Neuron (in vitro differentiated cells): ENCODE measurements at regions not wholly inside any gene's neighbourhood (a gene's known extent, or its start where the extent isn't known, plus 50 kb on each side); places are given as distances from the start of the nearest gene placed in this dataset.

Experiments
- H2AFZ ChIP-seq: one replicate; pipeline ENCODE4 v1.6.1; 2013; ENCODE audit warnings: low read depth, mild to moderate bottlenecking, inconsistent platforms, low read length, moderate library complexity
- H3K27me3 ChIP-seq: one replicate; pipeline ENCODE4 v1.6.1; 2013; ENCODE audit warnings: low read length; ENCODE audit not compliant: insufficient read depth
- H3K36me3 ChIP-seq: one replicate; pipeline ENCODE4 v1.6.1; 2013; ENCODE audit warnings: low read length; ENCODE audit not compliant: insufficient read depth
- H3K4me1 ChIP-seq: one replicate; pipeline ENCODE4 v1.6.1; 2013; ENCODE audit warnings: low read length; ENCODE audit not compliant: insufficient read depth
- H3K4me3 ChIP-seq: 2 replicates; pipeline ENCODE4 v1.5.1; 2013; ENCODE audit warnings: mild to moderate bottlenecking, low read length, moderate library complexity
- H3K9me3 ChIP-seq: one replicate; pipeline ENCODE4 v1.6.1; 2013; ENCODE audit warnings: low read length

- no peaks in the 10 kb centered on the region for H3K36me3 ChIP-seq
- no peak overlapping the region for H3K4me3 ChIP-seq
- no peaks in the 10 kb centered on the region for H3K27me3 ChIP-seq
- no peaks in the 10 kb centered on the region for H3K4me1 ChIP-seq
- no peaks in the 10 kb centered on the region for H3K9me3 ChIP-seq
- H2AFZ ChIP-seq = no peak overlapping the region
Measured at GRCh38 chr6:115393821-115394220, 666.9 kb downstream of the FRK start.

- no peaks in the 10 kb centered on the region for H3K36me3 ChIP-seq
- H3K4me3 ChIP-seq = no peak overlapping the region
- no peaks in the 10 kb centered on the region for H3K4me1 ChIP-seq
- H3K27me3 ChIP-seq = no peaks in the 10 kb centered on the region
- H2AFZ ChIP-seq = no peak overlapping the region
- no peaks in the 10 kb centered on the region for H3K9me3 ChIP-seq
Measured at GRCh38 chr6:115370202-115370601, 690.5 kb downstream of the FRK start.

GRCh38 chr6:115365783-115366182, 694.9 kb downstream of the FRK start:
- no peaks in the 10 kb centered on the region for H3K4me1 ChIP-seq
- H3K36me3 ChIP-seq = no peaks in the 10 kb centered on the region
- H3K9me3 ChIP-seq = no peaks in the 10 kb centered on the region
- H3K27me3 ChIP-seq = no peaks in the 10 kb centered on the region
- no peak overlapping the region for H3K4me3 ChIP-seq
- no peak overlapping the region for H2AFZ ChIP-seq

GRCh38 chr6:115363379-115363778, 697.3 kb downstream of the FRK start:
- H3K36me3 ChIP-seq = no peaks in the 10 kb centered on the region
- no peak overlapping the region for H2AFZ ChIP-seq
- H3K4me3 ChIP-seq = no peak overlapping the region
- no peaks in the 10 kb centered on the region for H3K4me1 ChIP-seq
- no peaks in the 10 kb centered on the region for H3K27me3 ChIP-seq
- H3K9me3 ChIP-seq = no peaks in the 10 kb centered on the region

GRCh38 chr6:115362234-115362633, 698.5 kb downstream of the FRK start:
- Histone ChIP-seq H3K4me1 (no peaks in the 10 kb centered on the region), H3K36me3 (no peaks in the 10 kb centered on the region), H3K9me3 (no peaks in the 10 kb centered on the region), H3K27me3 (no peaks in the 10 kb centered on the region), H2AFZ (no peak overlapping the region), H3K4me3 (no peak overlapping the region)

GRCh38 chr6:115360602-115361325, 699.9 kb downstream of the FRK start:
- Histone ChIP-seq H3K4me1 (no peaks in the 10 kb centered on the region), H2AFZ (no peak overlapping the region), H3K9me3 (no peaks in the 10 kb centered on the region), H3K4me3 (no peak overlapping the region), H3K36me3 (no peaks in the 10 kb centered on the region), H3K27me3 (no peaks in the 10 kb centered on the region)

GRCh38 chr6:115358616-115359015, 702.1 kb downstream of the FRK start:
- Histone ChIP-seq H3K27me3 (no peaks in the 10 kb centered on the region), H3K4me3 (no peak overlapping the region), H3K36me3 (no peaks in the 10 kb centered on the region), H3K4me1 (no peaks in the 10 kb centered on the region), H3K9me3 (no peaks in the 10 kb centered on the region), H2AFZ (no peak overlapping the region)

GRCh38 chr6:115356371-115356770, 704.3 kb downstream of the FRK start:
- no peaks in the 10 kb centered on the region for H3K36me3 ChIP-seq
- no peaks in the 10 kb centered on the region for H3K4me1 ChIP-seq
- no peak overlapping the region for H2AFZ ChIP-seq
- no peaks in the 10 kb centered on the region for H3K27me3 ChIP-seq
- H3K9me3 ChIP-seq = no peaks in the 10 kb centered on the region
- H3K4me3 ChIP-seq = no peak overlapping the region

- Histone ChIP-seq H3K36me3 (no peaks in the 10 kb centered on the region), H3K9me3 (no peaks in the 10 kb centered on the region), H3K4me3 (no peak overlapping the region), H3K4me1 (no peaks in the 10 kb centered on the region), H2AFZ (no peak overlapping the region), H3K27me3 (no peaks in the 10 kb centered on the region)
Measured at GRCh38 chr6:115323001-115323400, 737.7 kb downstream of the FRK start.

- no peaks in the 10 kb centered on the region for H3K36me3 ChIP-seq
- H3K27me3 ChIP-seq = no peaks in the 10 kb centered on the region
- H3K9me3 ChIP-seq = no peaks in the 10 kb centered on the region
- H3K4me1 ChIP-seq = no peaks in the 10 kb centered on the region
- H3K4me3 ChIP-seq = no peak overlapping the region
- no peak overlapping the region for H2AFZ ChIP-seq
Measured at GRCh38 chr6:115319823-115320222, 740.9 kb downstream of the FRK start.

- Histone ChIP-seq H3K27me3 (no peaks in the 10 kb centered on the region), H3K4me3 (no peak overlapping the region), H3K4me1 (no peaks in the 10 kb centered on the region), H3K36me3 (no peaks in the 10 kb centered on the region), H3K9me3 (no peaks in the 10 kb centered on the region), H2AFZ (no peak overlapping the region)
Measured at GRCh38 chr6:115310156-115310555, 750.5 kb downstream of the FRK start.

GRCh38 chr6:115302731-115303130, 758.0 kb downstream of the FRK start:
- Histone ChIP-seq H2AFZ (no peak overlapping the region), H3K9me3 (no peaks in the 10 kb centered on the region), H3K36me3 (no peaks in the 10 kb centered on the region), H3K27me3 (no peaks in the 10 kb centered on the region), H3K4me1 (no peaks in the 10 kb centered on the region), H3K4me3 (no peak overlapping the region)

GRCh38 chr6:115287467-115287866, 773.2 kb downstream of the FRK start:
- Histone ChIP-seq H3K9me3 (no peaks in the 10 kb centered on the region), H2AFZ (no peak overlapping the region), H3K4me1 (no peaks in the 10 kb centered on the region), H3K27me3 (no peaks in the 10 kb centered on the region), H3K36me3 (no peaks in the 10 kb centered on the region), H3K4me3 (no peak overlapping the region)
